ENCODE measurements at regions not wholly inside any gene's neighbourhood (a gene's known extent, or its start where the extent isn't known, plus 50 kb on each side); places are given as distances from the start of the nearest gene placed in this dataset.

- Histone ChIP-seq H3K27me3 (ENCODE audit: control insufficient read depth, insufficient read depth, low read length) (no peaks in the 10 kb centered on the region), H3K4me1 (ENCODE audit: control insufficient read depth, insufficient read depth, low read length) (no peaks in the 10 kb centered on the region), H3K36me3 (ENCODE audit: control insufficient read depth, insufficient read depth, low read length) (no peaks in the 10 kb centered on the region), H3K9me3 (ENCODE audit: control insufficient read depth, insufficient read depth, low read depth, low read length) (no peaks in the 10 kb centered on the region), H3K27ac (ENCODE audit: low read length) (no peak overlapping the region; the same call in 1 of the 2 replicates), H3K4me3 (ENCODE audit: low read depth in 2 of 2, low read length in 2 of 2) (no peak overlapping the region)
- ATAC-seq (no peak), DNase-seq (ENCODE audit: low read depth, low spot score) (no peak)
- TF ChIP-seq POLR2AphosphoS5 (IDR thresholded peaks at IDR 0.05; ENCODE audit: low read depth, low read length) = no peak
- no peak for TF ChIP-seq SIN3A (IDR thresholded peaks at IDR 0.05; ENCODE audit: borderline replicate concordance, insufficient read depth, low read depth, low read length)
- no peak for TF ChIP-seq TCF7L2 (IDR thresholded peaks at IDR 0.05; ENCODE audit: low read depth, low read length)
- TF ChIP-seq CTCF (IDR thresholded peaks at IDR 0.05) = no peak
- no peak for TF ChIP-seq REST (IDR thresholded peaks at IDR 0.05; ENCODE audit: insufficient read depth in 1 of 2, low read depth in 2 of 2, low read length in 1 of 2)
- intact Hi-C loops (cut with micrococcal nuclease; ENCODE audit: unreplicated experiment) (no loop called here), in situ Hi-C loops (cut with HindIII; ENCODE audit: low pct_unique_long_range_greater_than_20kb, low sequenced_read_pairs) (no loop called here)
- ChIA-PET CTCF (no interaction called here), POLR2A (no interaction called here)
- BruUV-seq (replicated peaks) = no TSS peak
These were observed 367.0 kb downstream of the RND3 start for GRCh38 chr2:150120326-150120955.

- in situ Hi-C loops (cut with HindIII; ENCODE audit: low pct_unique_long_range_greater_than_20kb, low sequenced_read_pairs) = no loop called here
These were observed 367.6 kb downstream of the RND3 start for GRCh38 chr2:150119819-150120218.

More at GRCh38 chr2:150119819-150120218, 367.6 kb downstream of the RND3 start:
- TF ChIP-seq CTCF (IDR thresholded peaks at IDR 0.05) (no peak), REST (IDR thresholded peaks at IDR 0.05; ENCODE audit: insufficient read depth in 1 of 2, low read depth in 2 of 2, low read length in 1 of 2) (no peak), TCF7L2 (IDR thresholded peaks at IDR 0.05; ENCODE audit: low read depth, low read length) (no peak), SIN3A (IDR thresholded peaks at IDR 0.05; ENCODE audit: borderline replicate concordance, insufficient read depth, low read depth, low read length) (no peak), POLR2AphosphoS5 (IDR thresholded peaks at IDR 0.05; ENCODE audit: low read depth, low read length) (no peak)
- BruUV-seq (replicated peaks) = no TSS peak
- Histone ChIP-seq H3K27me3 (ENCODE audit: control insufficient read depth, insufficient read depth, low read length) (no peaks in the 10 kb centered on the region), H3K36me3 (ENCODE audit: control insufficient read depth, insufficient read depth, low read length) (no peaks in the 10 kb centered on the region), H3K4me3 (ENCODE audit: low read depth in 2 of 2, low read length in 2 of 2) (no peak overlapping the region), H3K9me3 (ENCODE audit: control insufficient read depth, insufficient read depth, low read depth, low read length) (no peaks in the 10 kb centered on the region), H3K27ac (ENCODE audit: low read length) (no peak overlapping the region), H3K4me1 (ENCODE audit: control insufficient read depth, insufficient read depth, low read length) (no peaks in the 10 kb centered on the region)
- intact Hi-C loops (cut with micrococcal nuclease; ENCODE audit: unreplicated experiment) = no loop called here
- ATAC-seq (no peak), DNase-seq (ENCODE audit: low read depth, low spot score) (no peak)
- CTCF ChIA-PET = no interaction called here
- POLR2A ChIA-PET = no interaction called here
